A673 (cell line): ENCODE measurements at regions not wholly inside any gene's neighbourhood (a gene's known extent, or its start where the extent isn't known, plus 50 kb on each side); places are given as distances from the start of the nearest gene placed in this dataset.

Source experiments
- BruUV-seq: library from RNA; stranded (reverse); fragments of 400-500 nt; replicated peaks from 2 replicates; lab custom pipeline; 2021; lab: Mats Ljungman, UMichigan
- CTCF ChIA-PET: fragments of 300-600 bp; sonication (Branson Sonifier 250); formaldehyde crosslinking; loops from one replicate; lab custom pipeline; 2022; ENCODE audit warnings: antibody characterized with exemption; lab: Charles Lee
- POLR2A ChIA-PET: fragments of 300-600 bp; sonication (Branson Sonifier 250); formaldehyde crosslinking; loops from one replicate; lab custom pipeline; 2022; ENCODE audit warnings: antibody characterized with exemption; ENCODE audit not compliant: low non-redundant PET; lab: Charles Lee
- DNase-seq: peaks from one replicate; pipeline ENCODE4 v3.0.0-alpha.2; 2015; ENCODE audit warnings: low spot score
- H3K27ac ChIP-seq: fragments of 200-600 bp; sonication (generic); 2 replicates; pipeline ENCODE4 v1.5.1; 2016; ENCODE audit warnings: mixed run types, low read depth, mild to moderate bottlenecking, mixed read lengths, antibody characterized with exemption, low read length; ENCODE audit not compliant: poor library complexity, severe bottlenecking
- H3K27me3 ChIP-seq: fragments of 200-600 bp; sonication (generic); replicated peaks from 2 replicates; pipeline ENCODE4 v1.6.1; 2017; ENCODE audit warnings: mixed run types, low read depth, mild to moderate bottlenecking, mixed read lengths, antibody characterized with exemption, low read length; ENCODE audit not compliant: insufficient read depth, poor library complexity
- H3K36me3 ChIP-seq: fragments of 200-600 bp; sonication (generic); 2 replicates; pipeline ENCODE4 v1.6.1; 2016; ENCODE audit warnings: mixed run types, mild to moderate bottlenecking, mixed read lengths, antibody characterized with exemption, low read length; ENCODE audit not compliant: insufficient read depth, poor library complexity, severe bottlenecking
- H3K4me1 ChIP-seq: fragments of 200-600 bp; sonication (generic); 2 replicates; pipeline ENCODE4 v1.6.1; 2017; ENCODE audit warnings: mixed run types, mild to moderate bottlenecking, mixed read lengths, antibody characterized with exemption, low read length; ENCODE audit not compliant: insufficient read depth, poor library complexity, severe bottlenecking
- H3K4me3 ChIP-seq: fragments of 200-600 bp; sonication (generic); 2 replicates; pipeline ENCODE4 v1.5.1; 2016; ENCODE audit warnings: low read depth, mixed run types, mild to moderate bottlenecking, mixed read lengths, low read length; ENCODE audit not compliant: poor library complexity, severe bottlenecking
- H3K9me3 ChIP-seq: fragments of 200-600 bp; sonication (generic); 2 replicates; pipeline ENCODE4 v1.6.1; 2016; ENCODE audit warnings: mixed run types, low read depth, mild to moderate bottlenecking, mixed read lengths, antibody characterized with exemption, low read length; ENCODE audit not compliant: poor library complexity, severe bottlenecking
- CTCF ChIP-seq: fragments of 300-800, 200-600 bp; sonication (generic); conservative IDR thresholded peaks from 2 replicates; pipeline ENCODE4 v1.5.1; 2017; ENCODE audit warnings: low read depth, mild to moderate bottlenecking, antibody characterized with exemption, low read length, moderate library complexity, mixed read lengths
- EZH2 ChIP-seq: fragments of 200-600 bp; sonication (generic); IDR thresholded peaks from 2 replicates; pipeline ENCODE4 v1.6.1; 2017; ENCODE audit warnings: borderline replicate concordance, low read depth, mild to moderate bottlenecking, mixed read lengths, antibody characterized with exemption, low read length; ENCODE audit not compliant: poor library complexity, severe bottlenecking
- intact Hi-C: fragments of 100-400 bp; cut with micrococcal nuclease; formaldehyde crosslinking; loops from one replicate; pipeline ENCODE4 v1.10.0; 2022; ENCODE audit not compliant: unreplicated experiment

DNA sequence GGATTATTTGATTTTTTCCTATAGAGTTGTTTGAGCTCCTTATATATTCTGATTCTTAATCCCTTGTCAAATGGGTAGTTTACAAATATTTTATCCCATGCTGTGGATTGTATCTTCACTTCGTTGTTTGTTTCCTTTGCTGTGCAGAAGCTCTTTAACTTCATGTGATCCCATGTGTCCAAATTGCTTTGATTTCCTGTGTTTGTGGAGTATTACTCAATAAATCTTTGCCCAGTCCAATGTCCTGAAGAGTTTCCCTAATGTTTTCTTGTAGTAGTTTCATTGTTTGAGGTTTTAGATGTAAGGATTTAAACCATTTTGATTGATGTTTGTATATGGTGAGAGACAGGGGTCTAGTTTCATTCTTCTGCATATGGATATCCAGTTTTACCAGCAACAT is 143.7 kb upstream of the HTR1E start:
- BruUV-seq: no TSS peak
- no peak overlapping the region for H3K4me3 ChIP-seq
- ChIA-PET POLR2A (no interaction called here), CTCF (no interaction called here)
- H3K27ac ChIP-seq: no peak overlapping the region
- DNase-seq: no peak
- intact Hi-C loops: no loop called here
- no peaks in the 10 kb centered on the region for H3K27me3 ChIP-seq
- H3K4me1 ChIP-seq: no peaks in the 10 kb centered on the region
- no peak for TF ChIP-seq CTCF
- TF ChIP-seq EZH2: no peak
- no peaks in the 10 kb centered on the region for H3K9me3 ChIP-seq
- H3K36me3 ChIP-seq: no peaks in the 10 kb centered on the region

- Histone ChIP-seq H3K36me3 (no peaks in the 10 kb centered on the region), H3K27ac (no peak overlapping the region), H3K4me1 (no peaks in the 10 kb centered on the region), H3K9me3 (no peaks in the 10 kb centered on the region), H3K4me3 (no peak overlapping the region), H3K27me3 (no peaks in the 10 kb centered on the region)
- POLR2A ChIA-PET: no interaction called here
- DNase-seq: no peak
- no TSS peak for BruUV-seq
- CTCF ChIA-PET: no interaction called here
- intact Hi-C loops: no loop called here
- TF ChIP-seq EZH2 (no peak), CTCF (no peak)
Measured at GRCh38 chr6:86791476-86791875, 145.9 kb upstream of the HTR1E start.

- Histone ChIP-seq H3K4me3 (no peak overlapping the region), H3K9me3 (no peaks in the 10 kb centered on the region), H3K27ac (no peak overlapping the region), H3K4me1 (no peaks in the 10 kb centered on the region), H3K36me3 (no peaks in the 10 kb centered on the region), H3K27me3 (no peaks in the 10 kb centered on the region)
- intact Hi-C loops: no loop called here
- no peak for DNase-seq
- POLR2A ChIA-PET: no interaction called here
- no peak for TF ChIP-seq CTCF
- no peak for TF ChIP-seq EZH2
- BruUV-seq: no TSS peak
- CTCF ChIA-PET: no interaction called here
Measured at GRCh38 chr6:86789779-86790411, 147.4 kb upstream of the HTR1E start.
